Spleen (tissue), 7 donors: ENCODE measurements at regions not wholly inside any gene's neighbourhood (a gene's known extent, or its start where the extent isn't known, plus 50 kb on each side); places are given as distances from the start of the nearest gene placed in this dataset.

Source experiments
- CTCF ChIP-seq, 11 experiments: fragments of 200-600 bp in 7 of 11; fragments of 450-650 bp in 4 of 11; sonication (generic) in 4 of 11; IDR thresholded peaks in 8 of 11; conservative IDR thresholded peaks in 3 of 11; 1 replicate in 7 of 11; 2 replicates in 4 of 11; pipeline versions ENCODE4 v1.4.0 to v1.8.0; 2016 to 2021; ENCODE audit warnings: antibody characterized with exemption in 11 of 11, inconsistent platforms in 4 of 11, mild to moderate bottlenecking in 1 of 11
- POLR2A ChIP-seq, 3 donors: fragments of 450-650 bp; IDR thresholded peaks; one replicate each; pipeline ENCODE4 v1.5.1; 2017; ENCODE audit warnings: antibody characterized with exemption in 3 of 3, mild to moderate bottlenecking in 1 of 3
- POLR2AphosphoS5 ChIP-seq, 3 donors: sonication (generic); formaldehyde crosslinking; IDR thresholded peaks; one replicate each; pipeline ENCODE4 v1.5.1; 2017; ENCODE audit warnings: antibody characterized with exemption in 3 of 3
- donor health status: DM: no; HTN: no; CAD: no; lungs with moderate emphysema.
- donor health status: DM: no; HTN: no; CAD: no.
- donor health status: DM: no; HTN: no; CAD: no.

- TF ChIP-seq POLR2A (IDR thresholded peaks at IDR 0.05) = no peak
- no peak for TF ChIP-seq POLR2AphosphoS5 (IDR thresholded peaks at IDR 0.05)
- TF ChIP-seq CTCF (IDR thresholded peaks at IDR 0.05 in 8 of 11, conservative IDR thresholded peaks at IDR 0.05 in 3 of 11) = no peak
Measured at GRCh38 chr18:70666936-70667335, 378.1 kb downstream of the SOCS6 start.
